ENCODE measurements at regions not wholly inside any gene's neighbourhood (a gene's known extent, or its start where the extent isn't known, plus 50 kb on each side); places are given as distances from the start of the nearest gene placed in this dataset.
A peak's percentile ranks its signal among the peaks of the same experiment; 100 is the strongest.

DNA sequence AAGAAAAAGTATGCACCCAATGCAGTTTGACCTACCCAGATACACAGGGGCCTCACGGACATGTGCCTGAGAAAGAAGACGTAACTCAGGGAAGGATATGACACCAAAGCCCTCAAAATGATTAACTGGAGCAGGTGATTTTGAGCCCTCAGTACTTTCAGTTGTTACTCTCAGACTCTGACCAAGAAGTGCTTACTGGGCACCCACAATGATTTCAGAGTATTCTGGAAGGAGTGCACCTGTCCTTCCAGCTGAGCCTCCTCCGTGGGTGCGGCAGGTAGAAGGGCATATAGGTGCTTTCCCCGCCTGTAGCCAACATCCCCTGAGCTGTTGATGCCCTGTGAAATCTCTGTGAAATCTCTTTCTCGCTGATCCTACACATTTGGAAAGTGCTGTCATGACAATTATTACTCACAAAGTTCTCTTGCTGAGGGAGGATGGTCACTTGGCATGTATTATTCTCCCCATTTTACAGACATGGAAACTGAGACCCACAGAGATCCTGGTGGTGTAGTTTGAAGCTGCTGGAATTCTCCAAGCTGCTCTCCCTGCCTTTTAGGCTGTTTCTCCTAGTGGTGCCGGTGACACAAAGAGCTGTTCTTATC is 154.3 kb upstream of the CCND2 start (continued):
- TF ChIP-seq, protein P1, sequence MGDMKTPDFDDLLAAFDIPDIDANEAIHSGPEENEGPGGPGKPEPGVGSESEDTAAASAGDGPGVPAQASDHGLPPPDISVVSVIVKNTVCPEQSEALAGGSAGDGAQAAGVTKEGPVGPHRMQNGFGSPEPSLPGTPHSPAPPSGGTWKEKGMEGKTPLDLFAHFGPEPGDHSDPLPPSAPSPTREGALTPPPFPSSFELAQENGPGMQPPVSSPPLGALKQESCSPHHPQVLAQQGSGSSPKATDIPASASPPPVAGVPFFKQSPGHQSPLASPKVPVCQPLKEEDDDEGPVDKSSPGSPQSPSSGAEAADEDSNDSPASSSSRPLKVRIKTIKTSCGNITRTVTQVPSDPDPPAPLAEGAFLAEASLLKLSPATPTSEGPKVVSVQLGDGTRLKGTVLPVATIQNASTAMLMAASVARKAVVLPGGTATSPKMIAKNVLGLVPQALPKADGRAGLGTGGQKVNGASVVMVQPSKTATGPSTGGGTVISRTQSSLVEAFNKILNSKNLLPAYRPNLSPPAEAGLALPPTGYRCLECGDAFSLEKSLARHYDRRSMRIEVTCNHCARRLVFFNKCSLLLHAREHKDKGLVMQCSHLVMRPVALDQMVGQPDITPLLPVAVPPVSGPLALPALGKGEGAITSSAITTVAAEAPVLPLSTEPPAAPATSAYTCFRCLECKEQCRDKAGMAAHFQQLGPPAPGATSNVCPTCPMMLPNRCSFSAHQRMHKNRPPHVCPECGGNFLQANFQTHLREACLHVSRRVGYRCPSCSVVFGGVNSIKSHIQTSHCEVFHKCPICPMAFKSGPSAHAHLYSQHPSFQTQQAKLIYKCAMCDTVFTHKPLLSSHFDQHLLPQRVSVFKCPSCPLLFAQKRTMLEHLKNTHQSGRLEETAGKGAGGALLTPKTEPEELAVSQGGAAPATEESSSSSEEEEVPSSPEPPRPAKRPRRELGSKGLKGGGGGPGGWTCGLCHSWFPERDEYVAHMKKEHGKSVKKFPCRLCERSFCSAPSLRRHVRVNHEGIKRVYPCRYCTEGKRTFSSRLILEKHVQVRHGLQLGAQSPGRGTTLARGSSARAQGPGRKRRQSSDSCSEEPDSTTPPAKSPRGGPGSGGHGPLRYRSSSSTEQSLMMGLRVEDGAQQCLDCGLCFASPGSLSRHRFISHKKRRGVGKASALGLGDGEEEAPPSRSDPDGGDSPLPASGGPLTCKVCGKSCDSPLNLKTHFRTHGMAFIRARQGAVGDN (IDR thresholded peaks at IDR 0.05) = peak; percentile 90
- TF ChIP-seq POLR2AphosphoS2 (IDR thresholded peaks at IDR 0.05; ENCODE audit: low read depth, low read length) (no peak), HDGF (IDR thresholded peaks at IDR 0.05) (no peak), IRF4 (IDR thresholded peaks at IDR 0.05; ENCODE audit: low read depth, low read length) (peak; percentile 43; the same call in 1 of the 2 replicates), SREBF2 (IDR thresholded peaks at IDR 0.05; ENCODE audit: low read length) (no peak), DPF2 (IDR thresholded peaks at IDR 0.05) (peak; percentile 88; the same call in 1 of the 2 replicates), TCF3 (IDR thresholded peaks at IDR 0.05; ENCODE audit: borderline replicate concordance, insufficient read depth, low read depth, low read length) (peak; percentile 96), FOXK2 (IDR thresholded peaks at IDR 0.05) (no peak), ZBED1 (IDR thresholded peaks at IDR 0.05; ENCODE audit: borderline replicate concordance) (peak; percentile 69; the same call in 1 of the 2 replicates), RAD51 (IDR thresholded peaks at IDR 0.05) (peak; percentile 79), ESRRA (IDR thresholded peaks at IDR 0.05; ENCODE audit: low read length) (no peak), JUNB (IDR thresholded peaks at IDR 0.05) (peak; percentile 81), CEBPB (IDR thresholded peaks at IDR 0.05; ENCODE audit: borderline replicate concordance in 1 of 2, low read depth in 2 of 2, low read length in 2 of 2) (0 out of 4 replicates have a peak, but pooled peaks of 1 of the 2 experiments have one; percentile 29)
- TF ChIP-seq, protein P2, sequence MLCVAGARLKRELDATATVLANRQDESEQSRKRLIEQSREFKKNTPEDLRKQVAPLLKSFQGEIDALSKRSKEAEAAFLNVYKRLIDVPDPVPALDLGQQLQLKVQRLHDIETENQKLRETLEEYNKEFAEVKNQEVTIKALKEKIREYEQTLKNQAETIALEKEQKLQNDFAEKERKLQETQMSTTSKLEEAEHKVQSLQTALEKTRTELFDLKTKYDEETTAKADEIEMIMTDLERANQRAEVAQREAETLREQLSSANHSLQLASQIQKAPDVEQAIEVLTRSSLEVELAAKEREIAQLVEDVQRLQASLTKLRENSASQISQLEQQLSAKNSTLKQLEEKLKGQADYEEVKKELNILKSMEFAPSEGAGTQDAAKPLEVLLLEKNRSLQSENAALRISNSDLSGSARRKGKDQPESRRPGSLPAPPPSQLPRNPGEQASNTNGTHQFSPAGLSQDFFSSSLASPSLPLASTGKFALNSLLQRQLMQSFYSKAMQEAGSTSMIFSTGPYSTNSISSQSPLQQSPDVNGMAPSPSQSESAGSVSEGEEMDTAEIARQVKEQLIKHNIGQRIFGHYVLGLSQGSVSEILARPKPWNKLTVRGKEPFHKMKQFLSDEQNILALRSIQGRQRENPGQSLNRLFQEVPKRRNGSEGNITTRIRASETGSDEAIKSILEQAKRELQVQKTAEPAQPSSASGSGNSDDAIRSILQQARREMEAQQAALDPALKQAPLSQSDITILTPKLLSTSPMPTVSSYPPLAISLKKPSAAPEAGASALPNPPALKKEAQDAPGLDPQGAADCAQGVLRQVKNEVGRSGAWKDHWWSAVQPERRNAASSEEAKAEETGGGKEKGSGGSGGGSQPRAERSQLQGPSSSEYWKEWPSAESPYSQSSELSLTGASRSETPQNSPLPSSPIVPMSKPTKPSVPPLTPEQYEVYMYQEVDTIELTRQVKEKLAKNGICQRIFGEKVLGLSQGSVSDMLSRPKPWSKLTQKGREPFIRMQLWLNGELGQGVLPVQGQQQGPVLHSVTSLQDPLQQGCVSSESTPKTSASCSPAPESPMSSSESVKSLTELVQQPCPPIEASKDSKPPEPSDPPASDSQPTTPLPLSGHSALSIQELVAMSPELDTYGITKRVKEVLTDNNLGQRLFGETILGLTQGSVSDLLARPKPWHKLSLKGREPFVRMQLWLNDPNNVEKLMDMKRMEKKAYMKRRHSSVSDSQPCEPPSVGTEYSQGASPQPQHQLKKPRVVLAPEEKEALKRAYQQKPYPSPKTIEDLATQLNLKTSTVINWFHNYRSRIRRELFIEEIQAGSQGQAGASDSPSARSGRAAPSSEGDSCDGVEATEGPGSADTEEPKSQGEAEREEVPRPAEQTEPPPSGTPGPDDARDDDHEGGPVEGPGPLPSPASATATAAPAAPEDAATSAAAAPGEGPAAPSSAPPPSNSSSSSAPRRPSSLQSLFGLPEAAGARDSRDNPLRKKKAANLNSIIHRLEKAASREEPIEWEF (IDR thresholded peaks at IDR 0.05; ENCODE audit: insufficient replicate concordance, low read depth, low read length) = no peak
- TF ChIP-seq, protein P3, sequence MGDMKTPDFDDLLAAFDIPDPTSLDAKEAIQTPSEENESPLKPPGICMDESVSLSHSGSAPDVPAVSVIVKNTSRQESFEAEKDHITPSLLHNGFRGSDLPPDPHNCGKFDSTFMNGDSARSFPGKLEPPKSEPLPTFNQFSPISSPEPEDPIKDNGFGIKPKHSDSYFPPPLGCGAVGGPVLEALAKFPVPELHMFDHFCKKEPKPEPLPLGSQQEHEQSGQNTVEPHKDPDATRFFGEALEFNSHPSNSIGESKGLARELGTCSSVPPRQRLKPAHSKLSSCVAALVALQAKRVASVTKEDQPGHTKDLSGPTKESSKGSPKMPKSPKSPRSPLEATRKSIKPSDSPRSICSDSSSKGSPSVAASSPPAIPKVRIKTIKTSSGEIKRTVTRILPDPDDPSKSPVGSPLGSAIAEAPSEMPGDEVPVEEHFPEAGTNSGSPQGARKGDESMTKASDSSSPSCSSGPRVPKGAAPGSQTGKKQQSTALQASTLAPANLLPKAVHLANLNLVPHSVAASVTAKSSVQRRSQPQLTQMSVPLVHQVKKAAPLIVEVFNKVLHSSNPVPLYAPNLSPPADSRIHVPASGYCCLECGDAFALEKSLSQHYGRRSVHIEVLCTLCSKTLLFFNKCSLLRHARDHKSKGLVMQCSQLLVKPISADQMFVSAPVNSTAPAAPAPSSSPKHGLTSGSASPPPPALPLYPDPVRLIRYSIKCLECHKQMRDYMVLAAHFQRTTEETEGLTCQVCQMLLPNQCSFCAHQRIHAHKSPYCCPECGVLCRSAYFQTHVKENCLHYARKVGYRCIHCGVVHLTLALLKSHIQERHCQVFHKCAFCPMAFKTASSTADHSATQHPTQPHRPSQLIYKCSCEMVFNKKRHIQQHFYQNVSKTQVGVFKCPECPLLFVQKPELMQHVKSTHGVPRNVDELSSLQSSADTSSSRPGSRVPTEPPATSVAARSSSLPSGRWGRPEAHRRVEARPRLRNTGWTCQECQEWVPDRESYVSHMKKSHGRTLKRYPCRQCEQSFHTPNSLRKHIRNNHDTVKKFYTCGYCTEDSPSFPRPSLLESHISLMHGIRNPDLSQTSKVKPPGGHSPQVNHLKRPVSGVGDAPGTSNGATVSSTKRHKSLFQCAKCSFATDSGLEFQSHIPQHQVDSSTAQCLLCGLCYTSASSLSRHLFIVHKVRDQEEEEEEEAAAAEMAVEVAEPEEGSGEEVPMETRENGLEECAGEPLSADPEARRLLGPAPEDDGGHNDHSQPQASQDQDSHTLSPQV (IDR thresholded peaks at IDR 0.05) = peak; percentile 69
